Activated naive CD8-positive, alpha-beta T cell treated with anti-CD3 and anti-CD28 coated beads, Interleukin-2, amount 10 ng/mL, durations not matched to agents 7 days and 5 days (primary cell): ENCODE measurements at regions not wholly inside any gene's neighbourhood (a gene's known extent, or its start where the extent isn't known, plus 50 kb on each side); places are given as distances from the start of the nearest gene placed in this dataset.

Experiments
- ATAC-seq: fragments of 150-1000 bp; cut with Tn5 transposase; one replicate; pipeline ENCODE4 v1.10.0; 2021; ENCODE audit warnings: low read depth, moderate library complexity
- POLR2A ChIA-PET: fragments of 350-600 bp; sonication (Branson Sonifier 250); formaldehyde crosslinking; loops from one replicate; lab custom pipeline; 2021; ENCODE audit warnings: antibody characterized with exemption; lab: Charles Lee
- DNase-seq: peaks from one replicate; pipeline ENCODE4 v3.0.0; 2021
- H3K27ac Mint-ChIP-seq: one replicate; pipeline ENCODE4 v1.8.0; 2022; ENCODE audit warnings: mild to moderate bottlenecking, mixed read lengths
- H3K27me3 Mint-ChIP-seq: one replicate; pipeline ENCODE4 v1.8.0; 2022; ENCODE audit warnings: mild to moderate bottlenecking, moderate library complexity, mixed read lengths
- H3K36me3 Mint-ChIP-seq: one replicate; pipeline ENCODE4 v1.8.0; 2021; ENCODE audit warnings: mild to moderate bottlenecking, mixed read lengths
- H3K4me1 Mint-ChIP-seq: one replicate; pipeline ENCODE4 v1.8.0; 2021; ENCODE audit warnings: mixed read lengths
- H3K4me3 Mint-ChIP-seq: one replicate; pipeline ENCODE4 v1.8.0; 2022; ENCODE audit warnings: mild to moderate bottlenecking, moderate library complexity, mixed read lengths
- H3K9me3 Mint-ChIP-seq: one replicate; pipeline ENCODE4 v1.8.0; 2021; ENCODE audit warnings: mixed read lengths

GRCh38 chr14:61226015-61226654 is 55.0 kb downstream of the TMEM30B start:
- no peak for ATAC-seq
- H3K4me3 Mint-ChIP-seq: no peak overlapping the region
- POLR2A ChIA-PET: no interaction called here
- no peak overlapping the region for H3K27ac Mint-ChIP-seq
- H3K9me3 Mint-ChIP-seq: no peaks in the 10 kb centered on the region
- H3K27me3 Mint-ChIP-seq: peaks cover 41% of the 10 kb centered on the region
- no peak for DNase-seq
- no peaks in the 10 kb centered on the region for H3K36me3 Mint-ChIP-seq
- no peaks in the 10 kb centered on the region for H3K4me1 Mint-ChIP-seq

- ATAC-seq (no peak), DNase-seq (no peak)
- no peaks in the 10 kb centered on the region for H3K36me3 Mint-ChIP-seq
- no peak overlapping the region for H3K27ac Mint-ChIP-seq
- POLR2A ChIA-PET: no interaction called here
- H3K9me3 Mint-ChIP-seq: no peaks in the 10 kb centered on the region
- H3K27me3 Mint-ChIP-seq: peaks cover 42% of the 10 kb centered on the region
- H3K4me3 Mint-ChIP-seq: no peak overlapping the region
- H3K4me1 Mint-ChIP-seq: no peaks in the 10 kb centered on the region
Measured at GRCh38 chr14:61225344-61225743, 55.8 kb downstream of the TMEM30B start.

- H3K9me3 Mint-ChIP-seq: no peaks in the 10 kb centered on the region
- no peaks in the 10 kb centered on the region for H3K4me1 Mint-ChIP-seq
- no peak for ATAC-seq
Measured at GRCh38 chr14:61223552-61223951, 57.6 kb downstream of the TMEM30B start.

DNA sequence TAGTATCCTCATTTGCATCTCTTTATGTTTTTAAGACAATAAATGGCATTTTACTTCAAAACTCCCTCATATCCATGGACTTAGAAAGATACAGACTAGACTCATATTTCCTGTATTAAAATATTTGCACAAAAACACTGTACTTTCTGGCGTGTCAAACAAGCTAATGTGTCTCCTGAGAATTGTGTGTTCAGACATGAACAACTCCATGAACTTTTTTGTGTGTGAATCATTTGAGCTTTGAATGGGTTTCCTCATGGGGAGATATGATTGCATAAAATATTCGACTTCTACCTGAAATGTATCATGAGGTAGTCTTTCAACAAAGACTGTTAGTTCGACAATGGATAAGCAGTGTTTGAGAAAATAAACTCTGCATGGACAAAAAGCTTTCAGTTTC is 58.8 kb downstream of the TMEM30B start:
- POLR2A ChIA-PET: no interaction called here
- DNase-seq (no peak), ATAC-seq (no peak)
- Mint-ChIP-seq H3K36me3 (no peaks in the 10 kb centered on the region), H3K27me3 (peaks cover 52% of the 10 kb centered on the region), H3K4me3 (no peak overlapping the region), H3K27ac (no peak overlapping the region), H3K9me3 (no peaks in the 10 kb centered on the region), H3K4me1 (no peaks in the 10 kb centered on the region)

More at GRCh38 chr14:61223552-61223951, 57.6 kb downstream of the TMEM30B start:
- POLR2A ChIA-PET: no interaction called here
- peaks cover 47% of the 10 kb centered on the region for H3K27me3 Mint-ChIP-seq
- H3K36me3 Mint-ChIP-seq: no peaks in the 10 kb centered on the region
- DNase-seq: no peak
- no peak overlapping the region for H3K4me3 Mint-ChIP-seq
- H3K27ac Mint-ChIP-seq: no peak overlapping the region

DNA sequence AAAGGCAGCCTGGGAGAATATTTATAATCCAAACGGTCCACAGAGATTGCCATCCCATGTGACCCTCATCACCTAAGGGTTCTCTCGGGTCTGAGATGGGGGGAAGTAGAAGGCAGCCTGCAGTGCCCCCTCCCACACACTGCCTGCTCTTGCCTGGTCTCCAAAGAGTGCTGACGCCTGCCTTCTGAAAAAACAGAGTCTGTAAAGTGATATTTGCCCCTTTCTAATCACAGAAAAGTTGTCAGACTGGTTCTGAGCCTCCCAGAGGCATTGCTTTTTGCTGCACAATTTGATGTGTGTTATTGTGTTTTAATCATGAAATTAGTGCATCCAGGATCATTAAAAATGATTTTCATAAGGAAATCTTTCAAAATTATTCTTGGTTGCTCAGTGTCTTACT is 59.2 kb downstream of the TMEM30B start:
- ATAC-seq: no peak
- POLR2A ChIA-PET: no interaction called here
- no peaks in the 10 kb centered on the region for H3K4me1 Mint-ChIP-seq

DNA sequence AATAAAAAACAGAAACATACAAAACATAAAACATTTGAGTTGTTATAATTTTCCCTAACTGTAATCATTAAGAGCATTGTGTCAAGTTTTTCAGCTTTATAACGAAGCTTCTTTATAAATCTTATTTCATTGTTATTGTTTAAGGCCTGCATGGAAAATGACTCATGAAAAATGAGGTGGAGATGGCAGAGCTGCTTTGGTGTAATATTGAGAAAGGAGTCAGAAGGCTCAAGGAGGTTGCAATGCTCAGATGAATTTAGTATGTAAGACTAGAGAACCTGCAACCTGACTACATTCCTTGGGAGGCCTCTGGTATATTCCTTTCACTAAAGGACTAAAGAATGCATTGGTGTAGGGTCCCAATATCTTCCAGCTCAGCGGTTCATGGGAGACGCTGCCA is 61.5 kb downstream of the TMEM30B start:
- ATAC-seq (no peak), DNase-seq (no peak)
- H3K9me3 Mint-ChIP-seq: no peaks in the 10 kb centered on the region
- POLR2A ChIA-PET: no interaction called here
- H3K27ac Mint-ChIP-seq: no peak overlapping the region
- peaks cover 50% of the 10 kb centered on the region for H3K27me3 Mint-ChIP-seq
- no peak overlapping the region for H3K4me3 Mint-ChIP-seq
- no peaks in the 10 kb centered on the region for H3K4me1 Mint-ChIP-seq
- H3K36me3 Mint-ChIP-seq: no peaks in the 10 kb centered on the region

More for the DNA sequence above, 59.2 kb downstream of the TMEM30B start:
- Mint-ChIP-seq H3K4me3 (no peak overlapping the region), H3K27me3 (peaks cover 56% of the 10 kb centered on the region), H3K36me3 (no peaks in the 10 kb centered on the region), H3K27ac (no peak overlapping the region), H3K9me3 (no peaks in the 10 kb centered on the region)
- no peak for DNase-seq

DNA sequence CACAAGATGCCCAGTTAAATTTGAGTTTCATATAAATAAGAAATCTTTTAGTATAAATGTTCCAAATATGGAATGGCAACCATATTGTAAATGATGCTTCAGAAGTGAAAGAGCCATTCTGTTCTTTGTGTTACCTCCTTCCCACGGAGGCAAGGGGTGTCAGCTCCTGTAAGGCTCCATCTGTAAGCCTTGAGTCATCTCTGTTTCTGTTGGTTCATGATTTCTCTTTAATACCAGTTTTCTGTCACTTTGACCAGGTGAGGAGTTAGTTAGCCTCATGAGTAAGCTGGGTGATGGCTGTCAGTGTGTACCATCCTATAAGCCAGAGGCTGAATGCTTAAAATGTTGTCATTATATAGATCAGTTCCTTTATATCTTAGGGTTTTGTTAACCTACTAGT is 61.9 kb downstream of the TMEM30B start:
- ATAC-seq: no peak
- Mint-ChIP-seq H3K4me3 (no peak overlapping the region), H3K27me3 (peaks cover 50% of the 10 kb centered on the region), H3K9me3 (no peaks in the 10 kb centered on the region), H3K27ac (no peak overlapping the region), H3K36me3 (no peaks in the 10 kb centered on the region), H3K4me1 (no peaks in the 10 kb centered on the region)
- POLR2A ChIA-PET: no interaction called here
- no peak for DNase-seq

GRCh38 chr14:61218767-61219166 is 62.4 kb downstream of the TMEM30B start:
- H3K36me3 Mint-ChIP-seq: no peaks in the 10 kb centered on the region
- no peaks in the 10 kb centered on the region for H3K9me3 Mint-ChIP-seq
- ATAC-seq: no peak
- H3K27ac Mint-ChIP-seq: no peak overlapping the region
- POLR2A ChIA-PET: no interaction called here
- no peaks in the 10 kb centered on the region for H3K4me1 Mint-ChIP-seq
- H3K4me3 Mint-ChIP-seq: no peak overlapping the region
- peaks cover 52% of the 10 kb centered on the region for H3K27me3 Mint-ChIP-seq
- no peak for DNase-seq

GRCh38 chr14:61218157-61218556 is 63.0 kb downstream of the TMEM30B start:
- POLR2A ChIA-PET: no interaction called here
- no peak overlapping the region for H3K4me3 Mint-ChIP-seq
- no peaks in the 10 kb centered on the region for H3K4me1 Mint-ChIP-seq
- H3K9me3 Mint-ChIP-seq: no peaks in the 10 kb centered on the region
- no peak overlapping the region for H3K27ac Mint-ChIP-seq
- ATAC-seq (no peak), DNase-seq (no peak)
- no peaks in the 10 kb centered on the region for H3K36me3 Mint-ChIP-seq
- peaks cover 46% of the 10 kb centered on the region for H3K27me3 Mint-ChIP-seq

GRCh38 chr14:61217516-61217915 is 63.6 kb downstream of the TMEM30B start:
- H3K9me3 Mint-ChIP-seq: no peaks in the 10 kb centered on the region
- no peaks in the 10 kb centered on the region for H3K36me3 Mint-ChIP-seq
- no peak for ATAC-seq
- H3K27me3 Mint-ChIP-seq: peaks cover 41% of the 10 kb centered on the region
- DNase-seq: no peak
- no peaks in the 10 kb centered on the region for H3K4me1 Mint-ChIP-seq
- no peak overlapping the region for H3K4me3 Mint-ChIP-seq
- POLR2A ChIA-PET: no interaction called here
- H3K27ac Mint-ChIP-seq: no peak overlapping the region

GRCh38 chr14:61215222-61216020 is 65.7 kb downstream of the TMEM30B start:
- H3K27me3 Mint-ChIP-seq: peaks cover 43% of the 10 kb centered on the region
- ATAC-seq: no peak
- H3K9me3 Mint-ChIP-seq: no peaks in the 10 kb centered on the region

GRCh38 chr14:61213920-61214319 is 67.2 kb downstream of the TMEM30B start:
- Mint-ChIP-seq H3K27ac (no peak overlapping the region), H3K9me3 (no peaks in the 10 kb centered on the region), H3K27me3 (peaks cover 35% of the 10 kb centered on the region), H3K4me1 (no peaks in the 10 kb centered on the region), H3K36me3 (no peaks in the 10 kb centered on the region), H3K4me3 (no peak overlapping the region)
- POLR2A ChIA-PET: no interaction called here
- DNase-seq: no peak
- ATAC-seq: no peak

More at GRCh38 chr14:61215222-61216020, 65.7 kb downstream of the TMEM30B start:
- no peak overlapping the region for H3K4me3 Mint-ChIP-seq
- POLR2A ChIA-PET: no interaction called here
- no peak overlapping the region for H3K27ac Mint-ChIP-seq
- no peaks in the 10 kb centered on the region for H3K36me3 Mint-ChIP-seq
- DNase-seq: no peak
- no peaks in the 10 kb centered on the region for H3K4me1 Mint-ChIP-seq

- DNase-seq (no peak), ATAC-seq (no peak)
- Mint-ChIP-seq H3K4me3 (no peak overlapping the region), H3K27me3 (peaks cover 30% of the 10 kb centered on the region), H3K4me1 (no peaks in the 10 kb centered on the region), H3K27ac (no peak overlapping the region), H3K36me3 (no peaks in the 10 kb centered on the region), H3K9me3 (no peaks in the 10 kb centered on the region)
- POLR2A ChIA-PET: no interaction called here
Measured at GRCh38 chr14:61213191-61213621, 67.9 kb downstream of the TMEM30B start.

DNA sequence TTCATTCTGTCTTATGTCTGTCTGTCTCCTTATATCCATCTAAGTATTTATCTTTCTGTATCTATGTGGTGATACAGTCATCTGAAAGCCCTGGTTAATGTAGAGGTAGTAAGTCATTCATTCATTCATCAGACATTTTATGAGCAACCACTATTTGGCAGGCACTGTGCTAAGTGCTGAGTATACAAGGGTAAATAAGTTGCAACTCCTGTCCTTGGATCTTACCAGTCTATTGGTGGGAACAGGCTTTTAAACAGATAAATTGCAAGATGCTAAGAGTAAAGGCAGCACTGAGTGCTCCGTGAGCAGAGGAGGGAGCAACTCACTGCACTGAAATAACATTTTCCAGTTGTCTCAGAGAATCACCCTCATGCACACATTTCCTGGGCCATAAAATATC is 68.6 kb downstream of the TMEM30B start:
- peaks cover 24% of the 10 kb centered on the region for H3K27me3 Mint-ChIP-seq
- ATAC-seq (no peak), DNase-seq (no peak)
- H3K4me3 Mint-ChIP-seq: no peak overlapping the region
- POLR2A ChIA-PET: no interaction called here
- no peaks in the 10 kb centered on the region for H3K4me1 Mint-ChIP-seq
- H3K9me3 Mint-ChIP-seq: no peaks in the 10 kb centered on the region
- H3K36me3 Mint-ChIP-seq: no peaks in the 10 kb centered on the region
- no peak overlapping the region for H3K27ac Mint-ChIP-seq
